ENCODE measurements at regions not wholly inside any gene's neighbourhood (a gene's known extent, or its start where the extent isn't known, plus 50 kb on each side); places are given as distances from the start of the nearest gene placed in this dataset.

- DNase-seq (ENCODE audit: low spot score): no peak
Measured at GRCh38 chr18:78883501-78883900, 96.1 kb upstream of the SALL3 start.

- DNase-seq (ENCODE audit: low spot score): no peak
Measured at GRCh38 chr18:78884502-78884901, 95.1 kb upstream of the SALL3 start.

- DNase-seq (ENCODE audit: low spot score): no peak
Measured at GRCh38 chr18:78889250-78889649, 90.4 kb upstream of the SALL3 start.

- DNase-seq (ENCODE audit: low spot score): no peak
Measured at GRCh38 chr18:78890388-78890787, 89.2 kb upstream of the SALL3 start.

- DNase-seq (ENCODE audit: low spot score): no peak
Measured at GRCh38 chr18:78891185-78891762, 88.3 kb upstream of the SALL3 start.

GRCh38 chr18:78892177-78892576 is 87.4 kb upstream of the SALL3 start:
- no peak for DNase-seq (ENCODE audit: low spot score)

GRCh38 chr18:78892721-78893120 is 86.9 kb upstream of the SALL3 start:
- no peak for DNase-seq (ENCODE audit: low spot score)

- DNase-seq (ENCODE audit: low spot score): no peak
Measured at GRCh38 chr18:78893281-78894032, 86.2 kb upstream of the SALL3 start.

- DNase-seq (ENCODE audit: low spot score): no peak
Measured at GRCh38 chr18:78894033-78894305, 85.6 kb upstream of the SALL3 start.

- no peak for DNase-seq (ENCODE audit: low spot score)
Measured at GRCh38 chr18:78895207-78896001, 84.2 kb upstream of the SALL3 start.

GRCh38 chr18:78896111-78896905 is 83.3 kb upstream of the SALL3 start:
- DNase-seq (ENCODE audit: low spot score): no peak

GRCh38 chr18:78898066-78898465 is 81.6 kb upstream of the SALL3 start:
- no peak for DNase-seq (ENCODE audit: low spot score)

GRCh38 chr18:78898635-78899034 is 81.0 kb upstream of the SALL3 start:
- no peak for DNase-seq (ENCODE audit: low spot score)

GRCh38 chr18:78899241-78899640 is 80.4 kb upstream of the SALL3 start:
- DNase-seq (ENCODE audit: low spot score): no peak

GRCh38 chr18:78900938-78901909 is 78.4 kb upstream of the SALL3 start:
- no peak for DNase-seq (ENCODE audit: low spot score)

GRCh38 chr18:78901923-78902794 is 77.5 kb upstream of the SALL3 start:
- no peak for DNase-seq (ENCODE audit: low spot score)

GRCh38 chr18:78902795-78903435 is 76.7 kb upstream of the SALL3 start:
- DNase-seq (ENCODE audit: low spot score): no peak

GRCh38 chr18:78903436-78904178 is 76.0 kb upstream of the SALL3 start:
- no peak for DNase-seq (ENCODE audit: low spot score)

- no peak for DNase-seq (ENCODE audit: low spot score)
Measured at GRCh38 chr18:78904179-78904531, 75.5 kb upstream of the SALL3 start.

All from COLO829 (cell line).